ENCODE measurements at regions not wholly inside any gene's neighbourhood (a gene's known extent, or its start where the extent isn't known, plus 50 kb on each side); places are given as distances from the start of the nearest gene placed in this dataset.
"Not testable (repeated sequence)": the region's sequence is repeated elsewhere in the genome, so short reads cannot be mapped to it uniquely, and the experiment has no call there.

- TF ChIP-seq, protein P1, sequence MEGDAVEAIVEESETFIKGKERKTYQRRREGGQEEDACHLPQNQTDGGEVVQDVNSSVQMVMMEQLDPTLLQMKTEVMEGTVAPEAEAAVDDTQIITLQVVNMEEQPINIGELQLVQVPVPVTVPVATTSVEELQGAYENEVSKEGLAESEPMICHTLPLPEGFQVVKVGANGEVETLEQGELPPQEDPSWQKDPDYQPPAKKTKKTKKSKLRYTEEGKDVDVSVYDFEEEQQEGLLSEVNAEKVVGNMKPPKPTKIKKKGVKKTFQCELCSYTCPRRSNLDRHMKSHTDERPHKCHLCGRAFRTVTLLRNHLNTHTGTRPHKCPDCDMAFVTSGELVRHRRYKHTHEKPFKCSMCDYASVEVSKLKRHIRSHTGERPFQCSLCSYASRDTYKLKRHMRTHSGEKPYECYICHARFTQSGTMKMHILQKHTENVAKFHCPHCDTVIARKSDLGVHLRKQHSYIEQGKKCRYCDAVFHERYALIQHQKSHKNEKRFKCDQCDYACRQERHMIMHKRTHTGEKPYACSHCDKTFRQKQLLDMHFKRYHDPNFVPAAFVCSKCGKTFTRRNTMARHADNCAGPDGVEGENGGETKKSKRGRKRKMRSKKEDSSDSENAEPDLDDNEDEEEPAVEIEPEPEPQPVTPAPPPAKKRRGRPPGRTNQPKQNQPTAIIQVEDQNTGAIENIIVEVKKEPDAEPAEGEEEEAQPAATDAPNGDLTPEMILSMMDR (IDR thresholded peaks at IDR 0.05) = not testable (repeated sequence)
- TF ChIP-seq, protein P2, sequence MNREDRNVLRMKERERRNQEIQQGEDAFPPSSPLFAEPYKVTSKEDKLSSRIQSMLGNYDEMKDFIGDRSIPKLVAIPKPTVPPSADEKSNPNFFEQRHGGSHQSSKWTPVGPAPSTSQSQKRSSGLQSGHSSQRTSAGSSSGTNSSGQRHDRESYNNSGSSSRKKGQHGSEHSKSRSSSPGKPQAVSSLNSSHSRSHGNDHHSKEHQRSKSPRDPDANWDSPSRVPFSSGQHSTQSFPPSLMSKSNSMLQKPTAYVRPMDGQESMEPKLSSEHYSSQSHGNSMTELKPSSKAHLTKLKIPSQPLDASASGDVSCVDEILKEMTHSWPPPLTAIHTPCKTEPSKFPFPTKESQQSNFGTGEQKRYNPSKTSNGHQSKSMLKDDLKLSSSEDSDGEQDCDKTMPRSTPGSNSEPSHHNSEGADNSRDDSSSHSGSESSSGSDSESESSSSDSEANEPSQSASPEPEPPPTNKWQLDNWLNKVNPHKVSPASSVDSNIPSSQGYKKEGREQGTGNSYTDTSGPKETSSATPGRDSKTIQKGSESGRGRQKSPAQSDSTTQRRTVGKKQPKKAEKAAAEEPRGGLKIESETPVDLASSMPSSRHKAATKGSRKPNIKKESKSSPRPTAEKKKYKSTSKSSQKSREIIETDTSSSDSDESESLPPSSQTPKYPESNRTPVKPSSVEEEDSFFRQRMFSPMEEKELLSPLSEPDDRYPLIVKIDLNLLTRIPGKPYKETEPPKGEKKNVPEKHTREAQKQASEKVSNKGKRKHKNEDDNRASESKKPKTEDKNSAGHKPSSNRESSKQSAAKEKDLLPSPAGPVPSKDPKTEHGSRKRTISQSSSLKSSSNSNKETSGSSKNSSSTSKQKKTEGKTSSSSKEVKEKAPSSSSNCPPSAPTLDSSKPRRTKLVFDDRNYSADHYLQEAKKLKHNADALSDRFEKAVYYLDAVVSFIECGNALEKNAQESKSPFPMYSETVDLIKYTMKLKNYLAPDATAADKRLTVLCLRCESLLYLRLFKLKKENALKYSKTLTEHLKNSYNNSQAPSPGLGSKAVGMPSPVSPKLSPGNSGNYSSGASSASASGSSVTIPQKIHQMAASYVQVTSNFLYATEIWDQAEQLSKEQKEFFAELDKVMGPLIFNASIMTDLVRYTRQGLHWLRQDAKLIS (CRISPR knock-in tag; IDR thresholded peaks at IDR 0.05; ENCODE audit: borderline replicate concordance) = not testable (repeated sequence)
- not testable (repeated sequence) for TF ChIP-seq ATF3 (CRISPR knock-in tag; conservative IDR thresholded peaks at IDR 0.05); SMAD3 (CRISPR knock-in tag; IDR thresholded peaks at IDR 0.05; ENCODE audit: borderline replicate concordance); ZNF396 (CRISPR knock-in tag; IDR thresholded peaks at IDR 0.05; ENCODE audit: borderline replicate concordance); ELF4 (CRISPR knock-in tag; IDR thresholded peaks at IDR 0.05; ENCODE audit: low read depth); ZNF263 (CRISPR knock-in tag; IDR thresholded peaks at IDR 0.05; ENCODE audit: low read depth); KAT7 (CRISPR knock-in tag; IDR thresholded peaks at IDR 0.05; ENCODE audit: borderline replicate concordance); TEAD4 (CRISPR knock-in tag; IDR thresholded peaks at IDR 0.05); NFATC4 (CRISPR knock-in tag; IDR thresholded peaks at IDR 0.05)
These were observed 159.3 kb upstream of the EXOC2 start for GRCh38 chr6:852216-852615.
